AG04450 (cell line): ENCODE measurements at regions not wholly inside any gene's neighbourhood (a gene's known extent, or its start where the extent isn't known, plus 50 kb on each side); places are given as distances from the start of the nearest gene placed in this dataset.

ENCODE experiments used
- CTCF ChIA-PET: fragments of 300-600, 350-600 bp; formaldehyde crosslinking; extraction: SDS; loops from one replicate; lab custom pipeline; 2022; ENCODE audit warnings: antibody characterized with exemption, inconsistent platforms; lab: Charles Lee
- POLR2A ChIA-PET: fragments of 350-600 bp; formaldehyde crosslinking; extraction: SDS; loops from one replicate; lab custom pipeline; 2021; ENCODE audit warnings: antibody characterized with exemption, inconsistent platforms; lab: Yijun Ruan, JAX
- DNase-seq: peaks from one replicate; pipeline ENCODE4 v3.0.0-alpha.2; 2011; ENCODE audit warnings: low read depth, low spot score
- H3K27ac ChIP-seq: one replicate; pipeline ENCODE4 v1.5.1; 2012; ENCODE audit warnings: low read depth, low read length, control low read depth
- H3K27me3 ChIP-seq: one replicate; pipeline ENCODE4 v1.6.0; 2012; ENCODE audit warnings: low read length; ENCODE audit not compliant: control insufficient read depth, insufficient read depth
- H3K4me3 ChIP-seq: 2 replicates; pipeline ENCODE4 v1.5.1; 2011; ENCODE audit warnings: mild to moderate bottlenecking, low read depth, low read length, control low read depth
- H3K9me3 ChIP-seq: 2 replicates; pipeline ENCODE4 v1.5.1; 2012; ENCODE audit warnings: low read length; ENCODE audit not compliant: control insufficient read depth, insufficient read depth
- TF ChIP-seq, protein P1 (sequence below): IDR thresholded peaks from 2 replicates; pipeline ENCODE4 v1.5.1; 2011; ENCODE audit warnings: low read depth, low read length, control low read depth, inconsistent platforms

DNA sequence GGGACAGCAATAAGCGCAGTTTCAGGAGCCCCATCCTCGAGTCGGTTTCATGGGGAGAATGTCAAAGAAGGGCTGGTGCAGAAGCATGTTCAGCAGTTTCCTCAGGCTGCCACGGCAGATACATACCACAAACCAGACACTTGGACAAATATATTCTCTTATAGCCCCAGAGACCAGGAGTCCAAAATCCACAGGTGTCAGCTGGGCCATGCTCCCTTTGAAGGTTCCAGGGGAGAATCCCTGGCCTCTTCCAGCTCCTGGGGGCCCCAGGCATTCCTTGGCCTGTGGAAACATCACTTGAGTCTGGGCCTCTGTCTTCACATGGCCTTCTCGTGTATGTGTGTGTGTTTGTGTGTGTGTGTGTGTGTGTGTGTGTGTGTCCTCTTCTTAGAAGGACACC lies 164.1 kb downstream of the UQCRFS1 start:
- Histone ChIP-seq H3K9me3 (peaks cover 49% of the 10 kb centered on the region), H3K27ac (no peak overlapping the region), H3K4me3 (no peak overlapping the region), H3K27me3 (no peaks in the 10 kb centered on the region)
- ChIA-PET POLR2A (no interaction called here), CTCF (no interaction called here)
- no peak for DNase-seq
- TF ChIP-seq, protein P1, sequence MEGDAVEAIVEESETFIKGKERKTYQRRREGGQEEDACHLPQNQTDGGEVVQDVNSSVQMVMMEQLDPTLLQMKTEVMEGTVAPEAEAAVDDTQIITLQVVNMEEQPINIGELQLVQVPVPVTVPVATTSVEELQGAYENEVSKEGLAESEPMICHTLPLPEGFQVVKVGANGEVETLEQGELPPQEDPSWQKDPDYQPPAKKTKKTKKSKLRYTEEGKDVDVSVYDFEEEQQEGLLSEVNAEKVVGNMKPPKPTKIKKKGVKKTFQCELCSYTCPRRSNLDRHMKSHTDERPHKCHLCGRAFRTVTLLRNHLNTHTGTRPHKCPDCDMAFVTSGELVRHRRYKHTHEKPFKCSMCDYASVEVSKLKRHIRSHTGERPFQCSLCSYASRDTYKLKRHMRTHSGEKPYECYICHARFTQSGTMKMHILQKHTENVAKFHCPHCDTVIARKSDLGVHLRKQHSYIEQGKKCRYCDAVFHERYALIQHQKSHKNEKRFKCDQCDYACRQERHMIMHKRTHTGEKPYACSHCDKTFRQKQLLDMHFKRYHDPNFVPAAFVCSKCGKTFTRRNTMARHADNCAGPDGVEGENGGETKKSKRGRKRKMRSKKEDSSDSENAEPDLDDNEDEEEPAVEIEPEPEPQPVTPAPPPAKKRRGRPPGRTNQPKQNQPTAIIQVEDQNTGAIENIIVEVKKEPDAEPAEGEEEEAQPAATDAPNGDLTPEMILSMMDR: no peak

DNA sequence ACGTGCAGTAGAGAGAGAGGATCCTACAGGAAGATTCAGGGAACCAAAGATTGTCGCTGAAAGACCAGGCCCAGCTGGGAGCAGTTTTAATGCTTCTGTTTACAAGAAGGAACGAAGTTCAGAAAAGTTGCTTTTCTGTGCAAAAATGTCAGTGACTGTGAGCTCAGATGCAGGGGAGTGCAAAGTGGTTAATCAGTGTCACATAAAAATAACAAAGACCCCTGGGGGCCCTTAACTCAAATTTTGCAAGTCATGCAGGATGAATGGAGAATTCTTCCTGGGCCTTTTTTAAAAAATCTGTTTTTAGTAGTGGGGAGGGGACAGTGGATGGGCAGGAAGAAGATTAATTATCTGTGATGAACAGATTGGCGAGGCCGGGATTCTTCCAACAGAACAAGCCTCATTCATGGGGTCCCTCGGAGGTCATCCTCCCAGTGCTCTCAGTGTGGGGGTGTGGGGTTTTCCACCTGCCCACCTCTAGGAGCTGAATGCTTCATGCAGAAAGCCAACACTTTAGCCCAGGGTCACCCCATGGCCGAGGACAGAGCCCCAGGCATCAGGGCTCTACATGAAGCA lies 167.2 kb downstream of the UQCRFS1 start:
- Histone ChIP-seq H3K4me3 (no peak overlapping the region), H3K27me3 (no peaks in the 10 kb centered on the region), H3K9me3 (peaks cover 44% of the 10 kb centered on the region), H3K27ac (no peak overlapping the region)
- TF ChIP-seq, protein P1: no peak
- CTCF ChIA-PET: interaction anchor here (0.6 kb wide), 1 partner anchor 673 kb away, joined by 6 read pairs; no protein-coding TSS in a partner anchor
- DNase-seq: no peak
- POLR2A ChIA-PET: no interaction called here

DNA sequence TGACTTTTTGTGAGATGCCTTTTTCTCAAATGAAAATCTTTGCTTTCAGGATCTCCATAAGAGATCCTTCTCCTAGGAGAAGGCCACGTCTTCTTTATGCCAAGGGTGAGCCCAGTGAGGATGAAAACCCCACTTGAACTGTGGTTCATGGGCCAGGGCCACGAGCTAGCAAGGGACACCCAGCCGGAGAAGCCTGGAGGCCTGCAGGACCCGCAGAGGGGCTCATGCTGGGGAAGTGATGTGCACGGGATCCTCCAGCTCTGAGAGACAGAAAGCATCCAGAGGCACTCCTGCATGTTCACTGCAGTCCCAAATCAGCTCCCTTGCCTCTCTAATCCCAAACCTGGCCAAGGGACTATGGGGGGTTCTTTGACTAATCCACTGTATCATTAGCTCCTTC lies 168.9 kb downstream of the UQCRFS1 start:
- CTCF ChIA-PET: no interaction called here
- H3K27ac ChIP-seq: no peak overlapping the region

DNA sequence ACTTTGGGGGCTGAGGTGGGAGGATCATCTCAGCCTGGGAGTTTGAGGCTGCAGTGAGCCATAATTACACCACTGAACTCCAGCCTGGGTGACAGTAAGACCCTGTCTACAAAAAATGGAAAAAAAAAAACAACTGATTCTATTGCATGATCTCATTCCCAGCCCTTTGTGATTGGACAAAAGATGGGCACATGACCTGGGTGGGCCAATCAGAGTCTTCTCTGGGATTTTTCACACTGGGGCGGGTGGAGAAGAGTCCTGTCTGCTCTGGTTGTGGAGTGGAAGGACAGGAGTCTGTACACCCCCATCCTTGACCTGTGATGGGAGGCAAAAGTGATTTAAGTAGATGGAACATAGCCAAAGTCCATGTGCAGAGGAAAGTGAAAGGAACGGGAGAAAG lies 170.5 kb downstream of the UQCRFS1 start:
- ChIA-PET POLR2A (no interaction called here), CTCF (no interaction called here)
- peaks cover 32% of the 10 kb centered on the region for H3K9me3 ChIP-seq
- no peak for DNase-seq
- TF ChIP-seq, protein P1: no peak
- H3K27ac ChIP-seq: no peak overlapping the region
- H3K27me3 ChIP-seq: no peaks in the 10 kb centered on the region
- H3K4me3 ChIP-seq: no peak overlapping the region

More for the DNA sequence above, 168.9 kb downstream of the UQCRFS1 start:
- Histone ChIP-seq H3K4me3 (no peak overlapping the region), H3K9me3 (peaks cover 43% of the 10 kb centered on the region), H3K27me3 (no peaks in the 10 kb centered on the region)
- TF ChIP-seq, protein P1: no peak
- no peak for DNase-seq
- POLR2A ChIA-PET: no interaction called here

DNA sequence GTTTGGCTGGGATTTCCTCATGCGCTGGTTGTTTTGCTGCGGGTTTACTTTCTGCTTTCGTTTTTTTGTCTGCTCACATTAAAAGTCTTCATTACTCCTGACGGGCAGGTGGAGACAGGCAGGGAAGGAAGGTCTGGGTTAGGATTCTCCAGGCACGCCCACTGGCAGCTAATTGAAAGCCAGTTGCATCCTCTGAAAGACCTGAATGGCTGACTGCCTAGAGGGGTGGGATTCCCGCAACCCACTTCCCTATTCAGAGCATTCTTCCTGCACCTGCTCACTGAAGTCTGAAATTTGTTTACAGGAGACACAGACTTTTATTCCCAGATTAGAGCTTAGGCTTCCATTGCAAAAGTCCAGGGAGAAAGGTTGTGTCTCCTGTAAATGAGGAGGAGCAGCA lies 172.0 kb downstream of the UQCRFS1 start:
- TF ChIP-seq, protein P1: no peak
- Histone ChIP-seq H3K27ac (no peak overlapping the region), H3K4me3 (no peak overlapping the region), H3K9me3 (peaks cover 23% of the 10 kb centered on the region), H3K27me3 (no peaks in the 10 kb centered on the region)
- ChIA-PET CTCF (no interaction called here), POLR2A (no interaction called here)
- DNase-seq: no peak
